ENCODE measurements at regions not wholly inside any gene's neighbourhood (a gene's known extent, or its start where the extent isn't known, plus 50 kb on each side); places are given as distances from the start of the nearest gene placed in this dataset.

- WGBS, 2 donors, result 72 to 84% methylated on average over 2 of the region's 2 CpGs
- H3K27me3 ChIP-seq, result no peaks in the 10 kb centered on the region
Observed at GRCh38 chr12:84348582-84348981, 564.0 kb downstream of the SLC6A15 start.

GRCh38 chr12:84341467-84342193 is 571.0 kb downstream of the SLC6A15 start:
- WGBS, 2 donors, result 58 to 84% methylated on average over 1 of the region's 1 CpG
- intact Hi-C loops (cut with DNase I), result no loop called here
- Histone ChIP-seq H3K27me3 (no peaks in the 10 kb centered on the region), H3K36me3 (no peaks in the 10 kb centered on the region), H3K9me3 (peaks cover 0 to 3% (median 0%) of the 10 kb centered on the region in 4 donors), H3K4me1 (no peaks in the 10 kb centered on the region), H3K4me3 (no peak overlapping the region), H3K27ac (no peak overlapping the region)
- TF ChIP-seq POLR2A (IDR thresholded peaks at IDR 0.05) (no peak), CTCF (IDR thresholded peaks at IDR 0.05) (no peak), EP300 (IDR thresholded peaks at IDR 0.05) (no peak), POLR2AphosphoS5 (IDR thresholded peaks at IDR 0.05) (no peak)
- DNase-seq, result no peak

More at GRCh38 chr12:84348582-84348981, 564.0 kb downstream of the SLC6A15 start:
- peaks cover 0 to 3% (median 0%) of the 10 kb centered on the region in 4 donors for H3K9me3 ChIP-seq
- H3K4me3 ChIP-seq, result no peak overlapping the region
- DNase-seq, result no peak
- intact Hi-C loops (cut with DNase I), result no loop called here
- no peak overlapping the region for H3K27ac ChIP-seq
- H3K36me3 ChIP-seq, result no peaks in the 10 kb centered on the region
- no peaks in the 10 kb centered on the region for H3K4me1 ChIP-seq
- no peak for TF ChIP-seq EP300 (IDR thresholded peaks at IDR 0.05)
- no peak for TF ChIP-seq CTCF (IDR thresholded peaks at IDR 0.05)

GRCh38 chr12:84336231-84336630 is 576.4 kb downstream of the SLC6A15 start:
- Histone ChIP-seq H3K36me3 (no peaks in the 10 kb centered on the region), H3K4me1 (no peaks in the 10 kb centered on the region), H3K27me3 (no peaks in the 10 kb centered on the region), H3K27ac (no peak overlapping the region), H3K4me3 (no peak overlapping the region), H3K9me3 (no peaks in the 10 kb centered on the region)
- 51 to 71% methylated on average over 1 of the region's 1 CpG for WGBS, 2 donors
- DNase-seq, result no peak
- intact Hi-C loops (cut with DNase I), result no loop called here
- no peak for TF ChIP-seq EP300 (IDR thresholded peaks at IDR 0.05)
- no peak for TF ChIP-seq POLR2A (IDR thresholded peaks at IDR 0.05)
- TF ChIP-seq CTCF (IDR thresholded peaks at IDR 0.05), result no peak
- TF ChIP-seq POLR2AphosphoS5 (IDR thresholded peaks at IDR 0.05), result no peak

GRCh38 chr12:84329938-84330337 is 582.7 kb downstream of the SLC6A15 start:
- Histone ChIP-seq H3K4me3 (no peak overlapping the region), H3K27ac (no peak overlapping the region), H3K4me1 (no peaks in the 10 kb centered on the region), H3K36me3 (no peaks in the 10 kb centered on the region), H3K9me3 (no peaks in the 10 kb centered on the region), H3K27me3 (no peaks in the 10 kb centered on the region)
- WGBS, 2 donors, result 23 to 58% methylated on average over 2 of the region's 2 CpGs
- intact Hi-C loops (cut with DNase I), result no loop called here
- no peak for DNase-seq
- TF ChIP-seq CTCF (IDR thresholded peaks at IDR 0.05), result no peak
- TF ChIP-seq EP300 (IDR thresholded peaks at IDR 0.05), result no peak
- no peak for TF ChIP-seq POLR2AphosphoS5 (IDR thresholded peaks at IDR 0.05)
- no peak for TF ChIP-seq POLR2A (IDR thresholded peaks at IDR 0.05)

- H3K9me3 ChIP-seq, result no peaks in the 10 kb centered on the region
- intact Hi-C loops (cut with DNase I), result no loop called here
- no peak overlapping the region for H3K27ac ChIP-seq
- WGBS, 2 donors, result 42 to 54% methylated on average over 1 of the region's 1 CpG
- no peaks in the 10 kb centered on the region for H3K27me3 ChIP-seq
- H3K36me3 ChIP-seq, result no peaks in the 10 kb centered on the region
- no peak for TF ChIP-seq EP300 (IDR thresholded peaks at IDR 0.05)
- no peak for TF ChIP-seq POLR2AphosphoS5 (IDR thresholded peaks at IDR 0.05)
- DNase-seq, result no peak
- H3K4me3 ChIP-seq, result no peak overlapping the region
- H3K4me1 ChIP-seq, result no peaks in the 10 kb centered on the region
Observed at GRCh38 chr12:84315926-84316325, 596.7 kb downstream of the SLC6A15 start.

All from sigmoid colon (tissue), 6 donors.